Psoas muscle (tissue), 7 donors: ENCODE measurements at regions not wholly inside any gene's neighbourhood (a gene's known extent, or its start where the extent isn't known, plus 50 kb on each side); places are given as distances from the start of the nearest gene placed in this dataset.

Source experiments
- ATAC-seq, 4 donors: fragments of 200-7000 bp; cut with Tn5 transposase; one replicate each; pipeline ENCODE4 v1.9.1; 2020; ENCODE audit warnings: moderate library complexity in 3 of 4, mild to moderate bottlenecking in 2 of 4
- DNase-seq, 2 donors: peaks; one replicate each; pipeline ENCODE4 v3.0.0-alpha.2; 2020
- H3K27ac ChIP-seq: fragments of 200-600 bp; one replicate; pipeline ENCODE4 v1.8.0; 2022
- H3K27me3 ChIP-seq, 3 donors: fragments of 200-600 bp in 1 of 3; one replicate each; pipeline versions ENCODE4 v1.6.1 to v1.8.0; 2013 to 2022; ENCODE audit warnings: low read length in 2 of 3, mild to moderate bottlenecking in 2 of 3, moderate library complexity in 1 of 3; ENCODE audit not compliant: insufficient read depth in 3 of 3
- H3K36me3 ChIP-seq, 2 donors: fragments of 200-600 bp in 1 of 2; one replicate each; pipeline versions ENCODE4 v1.6.1 to v1.8.0; 2013 to 2022; ENCODE audit warnings: low read depth in 1 of 2, mild to moderate bottlenecking in 1 of 2, moderate library complexity in 1 of 2; ENCODE audit not compliant: insufficient read depth in 1 of 2
- H3K4me1 ChIP-seq: fragments of 200-600 bp; one replicate; pipeline ENCODE4 v1.8.0; 2022
- H3K4me3 ChIP-seq: fragments of 200-600 bp; one replicate; pipeline ENCODE4 v1.8.0; 2022; ENCODE audit warnings: mild to moderate bottlenecking
- H3K9me3 ChIP-seq: fragments of 200-600 bp; one replicate; pipeline ENCODE4 v1.8.0; 2022
- WGBS, 3 donors: extraction: QIAGEN DNeasy Blood & Tissue Kit; methylation state at CpG; one replicate each; pipeline versions ENCODE4 v1.1.6 to v1.1.7; 2013; 5-methylcytosine and 5-hydroxymethylcytosine counted together
- intact Hi-C, 2 donors: fragments of 100-400 bp; cut with DNase I; formaldehyde crosslinking; loops; one replicate each; pipeline versions ENCODE4 v1.11.0 to v1.14.2; 2022
- TF ChIP-seq, protein P1 (sequence below): fragments of 200-600 bp; IDR thresholded peaks from one replicate; pipeline ENCODE4 v1.8.0; 2022; ENCODE audit warnings: antibody characterized with exemption
- donor health status: healthy with polysubstance abuse.
- donor health status: DM: no; HTN: no; CAD: no; lungs with moderate emphysema.
- donor health status: Bipolar disorder and iron deficiency.
- donor health status: healthy.
- donor health status: DM: yes; HTN: yes; CAD: no.
- donor health status: DM: no; HTN: no; CAD: no.
- donor health status: DM: yes; HTN: yes; CAD: no.

DNA sequence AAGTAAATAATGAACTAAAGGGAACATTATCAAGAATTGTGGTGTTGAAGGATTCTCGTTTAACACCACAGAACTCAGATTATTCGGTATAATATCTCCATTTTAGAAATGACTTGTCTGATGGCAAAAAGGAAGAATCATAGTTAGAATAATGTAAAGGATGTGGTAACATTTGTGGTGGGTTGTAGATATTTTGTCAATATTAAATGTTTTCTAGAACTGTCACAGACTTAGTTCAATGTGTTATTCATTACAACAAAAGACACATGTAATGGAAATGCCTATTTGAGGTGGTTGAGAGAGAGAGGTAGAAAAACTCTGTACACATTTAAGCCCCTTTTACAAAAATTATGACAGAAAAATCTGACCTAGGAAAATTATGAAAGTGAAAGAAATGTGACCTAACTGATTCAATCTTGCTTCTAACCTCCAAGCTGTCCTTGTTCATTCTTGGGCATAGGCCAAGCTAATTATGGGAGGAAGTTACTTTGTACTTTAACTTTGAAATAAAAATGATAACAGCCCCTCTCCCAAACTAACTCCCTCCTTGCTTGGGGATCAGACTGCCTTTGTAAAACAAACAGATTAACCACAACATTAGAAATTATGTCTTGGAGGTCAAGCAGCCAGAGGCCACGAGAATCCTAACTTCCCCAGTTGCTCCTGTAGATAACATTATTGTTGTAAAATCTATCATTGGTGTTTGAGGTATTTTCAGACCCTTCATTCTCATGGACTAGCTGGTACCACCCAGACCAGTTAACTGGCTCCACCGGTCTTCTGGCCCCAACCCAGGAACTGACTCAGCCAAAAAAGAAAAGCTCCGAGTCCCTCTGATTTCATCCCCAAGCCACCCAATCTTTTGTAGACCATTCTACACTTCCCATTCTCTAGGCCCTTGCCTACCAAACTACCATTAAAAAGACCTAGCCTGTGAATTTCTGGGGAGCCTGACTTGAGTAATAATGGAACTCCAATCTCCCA is 1287.8 kb upstream of the CDH8 start:
- Histone ChIP-seq H3K4me1 (no peaks in the 10 kb centered on the region), H3K27ac (no peak overlapping the region), H3K27me3 (no peaks in the 10 kb centered on the region), H3K9me3 (no peaks in the 10 kb centered on the region), H3K36me3 (no peaks in the 10 kb centered on the region), H3K4me3 (no peak overlapping the region)
- no peak for DNase-seq
- intact Hi-C loops, result no loop called here
- TF ChIP-seq, protein P1, sequence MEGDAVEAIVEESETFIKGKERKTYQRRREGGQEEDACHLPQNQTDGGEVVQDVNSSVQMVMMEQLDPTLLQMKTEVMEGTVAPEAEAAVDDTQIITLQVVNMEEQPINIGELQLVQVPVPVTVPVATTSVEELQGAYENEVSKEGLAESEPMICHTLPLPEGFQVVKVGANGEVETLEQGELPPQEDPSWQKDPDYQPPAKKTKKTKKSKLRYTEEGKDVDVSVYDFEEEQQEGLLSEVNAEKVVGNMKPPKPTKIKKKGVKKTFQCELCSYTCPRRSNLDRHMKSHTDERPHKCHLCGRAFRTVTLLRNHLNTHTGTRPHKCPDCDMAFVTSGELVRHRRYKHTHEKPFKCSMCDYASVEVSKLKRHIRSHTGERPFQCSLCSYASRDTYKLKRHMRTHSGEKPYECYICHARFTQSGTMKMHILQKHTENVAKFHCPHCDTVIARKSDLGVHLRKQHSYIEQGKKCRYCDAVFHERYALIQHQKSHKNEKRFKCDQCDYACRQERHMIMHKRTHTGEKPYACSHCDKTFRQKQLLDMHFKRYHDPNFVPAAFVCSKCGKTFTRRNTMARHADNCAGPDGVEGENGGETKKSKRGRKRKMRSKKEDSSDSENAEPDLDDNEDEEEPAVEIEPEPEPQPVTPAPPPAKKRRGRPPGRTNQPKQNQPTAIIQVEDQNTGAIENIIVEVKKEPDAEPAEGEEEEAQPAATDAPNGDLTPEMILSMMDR, result no peak
- 55 to 72% (median 57%) methylated on average over 5 of the region's 5 CpGs for WGBS, 3 donors
- ATAC-seq, result no peak

DNA sequence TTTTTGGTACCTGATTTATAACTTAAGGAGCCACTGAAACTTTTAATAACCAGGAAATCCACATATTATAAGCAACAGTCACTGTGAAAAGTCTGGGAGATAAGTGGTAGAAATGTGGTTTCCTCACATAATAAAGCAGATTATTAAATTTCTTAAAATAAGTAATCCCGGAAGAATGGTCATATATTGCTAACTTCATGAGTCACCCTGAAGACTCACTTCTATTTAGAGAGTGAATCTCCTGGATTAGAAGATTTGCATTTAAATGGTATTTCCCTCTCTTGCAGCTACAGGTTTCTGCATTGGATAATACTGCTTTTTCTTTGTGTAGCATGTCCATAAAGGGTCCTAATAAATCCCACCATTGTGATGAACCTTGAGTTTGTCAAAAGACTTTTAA is 1286.8 kb upstream of the CDH8 start:
- H3K9me3 ChIP-seq, result no peaks in the 10 kb centered on the region
- TF ChIP-seq, protein P1, result no peak
- no peaks in the 10 kb centered on the region for H3K36me3 ChIP-seq
- ATAC-seq (no peak), DNase-seq (no peak)
- H3K4me3 ChIP-seq, result no peak overlapping the region
- H3K27me3 ChIP-seq, result no peaks in the 10 kb centered on the region
- 72 to 83% (median 76%) methylated on average over 1 of the region's 1 CpG for WGBS, 3 donors
- intact Hi-C loops, result no loop called here
- no peak overlapping the region for H3K27ac ChIP-seq
- H3K4me1 ChIP-seq, result no peaks in the 10 kb centered on the region

DNA sequence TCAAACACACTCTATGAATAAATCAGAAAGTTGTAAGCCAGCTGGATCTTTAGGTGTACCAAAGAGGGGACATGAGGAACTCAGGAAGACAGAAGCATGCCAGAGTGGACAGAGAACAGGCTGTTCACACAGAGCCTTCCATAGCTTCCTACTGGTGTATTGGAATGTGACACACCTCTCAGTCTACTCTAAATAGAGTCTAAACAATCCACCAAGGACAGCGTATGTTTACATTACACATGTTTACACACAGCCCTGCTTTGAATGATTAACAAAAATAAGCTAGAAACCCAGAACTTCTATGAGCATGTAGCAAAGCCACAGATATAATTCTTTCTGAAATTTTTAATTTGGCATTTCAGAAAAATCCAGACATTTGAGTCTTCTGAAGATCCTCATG is 1279.0 kb upstream of the CDH8 start:
- intact Hi-C loops, result no loop called here
- Histone ChIP-seq H3K9me3 (no peaks in the 10 kb centered on the region), H3K27ac (no peak overlapping the region), H3K4me3 (no peak overlapping the region), H3K4me1 (no peaks in the 10 kb centered on the region), H3K36me3 (no peaks in the 10 kb centered on the region), H3K27me3 (no peaks in the 10 kb centered on the region)
- no peak for ATAC-seq
- 81 to 87% (median 82%) methylated on average over 1 of the region's 1 CpG for WGBS, 3 donors
- DNase-seq, result no peak
- TF ChIP-seq, protein P1, result no peak

DNA sequence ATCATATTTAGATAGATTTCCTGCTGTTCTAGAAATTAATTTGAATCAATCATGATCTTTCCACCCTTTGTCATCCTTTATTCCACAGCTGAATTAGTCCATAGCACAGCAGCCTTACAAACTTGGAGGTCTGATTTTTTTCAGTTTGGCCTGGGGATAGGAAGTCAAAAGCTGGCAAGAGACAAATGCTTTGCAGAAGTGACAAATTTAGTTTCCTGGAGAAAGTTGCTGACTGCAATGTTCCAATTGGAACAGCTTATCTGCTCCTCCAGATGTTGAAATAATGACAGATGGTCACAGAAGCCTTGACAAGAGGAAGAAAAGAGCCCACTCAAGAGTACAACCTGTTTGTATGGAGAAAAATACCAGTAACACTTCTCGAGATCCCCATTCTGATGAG is 1276.1 kb upstream of the CDH8 start:
- Histone ChIP-seq H3K9me3 (no peaks in the 10 kb centered on the region), H3K4me1 (no peaks in the 10 kb centered on the region), H3K27ac (no peak overlapping the region), H3K4me3 (no peak overlapping the region), H3K36me3 (no peaks in the 10 kb centered on the region), H3K27me3 (no peaks in the 10 kb centered on the region)
- DNase-seq (no peak), ATAC-seq (no peak)
- intact Hi-C loops, result no loop called here
- 20 to 32% (median 29%) methylated on average over 1 of the region's 1 CpG for WGBS, 3 donors
- TF ChIP-seq, protein P1, result no peak
